ENCODE measurements at regions not wholly inside any gene's neighbourhood (a gene's known extent, or its start where the extent isn't known, plus 50 kb on each side); places are given as distances from the start of the nearest gene placed in this dataset.

DNA sequence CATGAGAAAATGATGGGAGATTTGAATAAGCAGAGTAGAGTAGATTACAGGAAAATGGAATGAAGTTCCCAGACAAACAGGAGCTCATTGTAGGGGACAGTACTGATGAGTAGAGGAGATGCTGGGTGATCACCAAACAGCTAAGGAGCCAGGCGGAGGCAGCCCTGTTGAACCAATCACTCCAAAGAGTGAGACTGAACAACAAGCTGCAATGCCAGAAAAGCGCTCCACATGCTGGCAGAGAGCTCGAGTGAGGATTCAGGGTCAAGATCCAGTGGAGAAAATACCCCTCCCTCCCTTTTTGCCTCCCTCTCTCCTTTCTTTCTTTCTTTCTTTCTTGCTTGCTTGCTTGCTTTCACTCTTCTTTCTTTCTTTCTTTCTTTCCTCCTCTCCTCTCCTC lies 133.3 kb downstream of the PFKFB3 start:
- TF ChIP-seq, protein P1, sequence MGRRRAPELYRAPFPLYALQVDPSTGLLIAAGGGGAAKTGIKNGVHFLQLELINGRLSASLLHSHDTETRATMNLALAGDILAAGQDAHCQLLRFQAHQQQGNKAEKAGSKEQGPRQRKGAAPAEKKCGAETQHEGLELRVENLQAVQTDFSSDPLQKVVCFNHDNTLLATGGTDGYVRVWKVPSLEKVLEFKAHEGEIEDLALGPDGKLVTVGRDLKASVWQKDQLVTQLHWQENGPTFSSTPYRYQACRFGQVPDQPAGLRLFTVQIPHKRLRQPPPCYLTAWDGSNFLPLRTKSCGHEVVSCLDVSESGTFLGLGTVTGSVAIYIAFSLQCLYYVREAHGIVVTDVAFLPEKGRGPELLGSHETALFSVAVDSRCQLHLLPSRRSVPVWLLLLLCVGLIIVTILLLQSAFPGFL (CRISPR knock-in tag; IDR thresholded peaks at IDR 0.05; ENCODE audit: borderline replicate concordance) = no peak
- TF ChIP-seq, protein P2, sequence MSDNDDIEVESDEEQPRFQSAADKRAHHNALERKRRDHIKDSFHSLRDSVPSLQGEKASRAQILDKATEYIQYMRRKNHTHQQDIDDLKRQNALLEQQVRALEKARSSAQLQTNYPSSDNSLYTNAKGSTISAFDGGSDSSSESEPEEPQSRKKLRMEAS (CRISPR knock-in tag; IDR thresholded peaks at IDR 0.05) = no peak
- TF ChIP-seq FOXJ3 (CRISPR knock-in tag; IDR thresholded peaks at IDR 0.05; ENCODE audit: borderline replicate concordance) (no peak), KAT7 (CRISPR knock-in tag; IDR thresholded peaks at IDR 0.05; ENCODE audit: borderline replicate concordance) (no peak), OVOL2 (CRISPR knock-in tag; IDR thresholded peaks at IDR 0.05; ENCODE audit: borderline replicate concordance) (no peak), ZNF263 (CRISPR knock-in tag; IDR thresholded peaks at IDR 0.05; ENCODE audit: low read depth) (no peak), NFE2L1 (CRISPR knock-in tag; IDR thresholded peaks at IDR 0.05) (no peak)
- TF ChIP-seq, protein P3, sequence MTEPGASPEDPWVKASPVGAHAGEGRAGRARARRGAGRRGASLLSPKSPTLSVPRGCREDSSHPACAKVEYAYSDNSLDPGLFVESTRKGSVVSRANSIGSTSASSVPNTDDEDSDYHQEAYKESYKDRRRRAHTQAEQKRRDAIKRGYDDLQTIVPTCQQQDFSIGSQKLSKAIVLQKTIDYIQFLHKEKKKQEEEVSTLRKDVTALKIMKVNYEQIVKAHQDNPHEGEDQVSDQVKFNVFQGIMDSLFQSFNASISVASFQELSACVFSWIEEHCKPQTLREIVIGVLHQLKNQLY (CRISPR knock-in tag; IDR thresholded peaks at IDR 0.05) = no peak
- TF ChIP-seq, protein P4, sequence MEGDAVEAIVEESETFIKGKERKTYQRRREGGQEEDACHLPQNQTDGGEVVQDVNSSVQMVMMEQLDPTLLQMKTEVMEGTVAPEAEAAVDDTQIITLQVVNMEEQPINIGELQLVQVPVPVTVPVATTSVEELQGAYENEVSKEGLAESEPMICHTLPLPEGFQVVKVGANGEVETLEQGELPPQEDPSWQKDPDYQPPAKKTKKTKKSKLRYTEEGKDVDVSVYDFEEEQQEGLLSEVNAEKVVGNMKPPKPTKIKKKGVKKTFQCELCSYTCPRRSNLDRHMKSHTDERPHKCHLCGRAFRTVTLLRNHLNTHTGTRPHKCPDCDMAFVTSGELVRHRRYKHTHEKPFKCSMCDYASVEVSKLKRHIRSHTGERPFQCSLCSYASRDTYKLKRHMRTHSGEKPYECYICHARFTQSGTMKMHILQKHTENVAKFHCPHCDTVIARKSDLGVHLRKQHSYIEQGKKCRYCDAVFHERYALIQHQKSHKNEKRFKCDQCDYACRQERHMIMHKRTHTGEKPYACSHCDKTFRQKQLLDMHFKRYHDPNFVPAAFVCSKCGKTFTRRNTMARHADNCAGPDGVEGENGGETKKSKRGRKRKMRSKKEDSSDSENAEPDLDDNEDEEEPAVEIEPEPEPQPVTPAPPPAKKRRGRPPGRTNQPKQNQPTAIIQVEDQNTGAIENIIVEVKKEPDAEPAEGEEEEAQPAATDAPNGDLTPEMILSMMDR (IDR thresholded peaks at IDR 0.05) = no peak
- TF ChIP-seq, protein P5, sequence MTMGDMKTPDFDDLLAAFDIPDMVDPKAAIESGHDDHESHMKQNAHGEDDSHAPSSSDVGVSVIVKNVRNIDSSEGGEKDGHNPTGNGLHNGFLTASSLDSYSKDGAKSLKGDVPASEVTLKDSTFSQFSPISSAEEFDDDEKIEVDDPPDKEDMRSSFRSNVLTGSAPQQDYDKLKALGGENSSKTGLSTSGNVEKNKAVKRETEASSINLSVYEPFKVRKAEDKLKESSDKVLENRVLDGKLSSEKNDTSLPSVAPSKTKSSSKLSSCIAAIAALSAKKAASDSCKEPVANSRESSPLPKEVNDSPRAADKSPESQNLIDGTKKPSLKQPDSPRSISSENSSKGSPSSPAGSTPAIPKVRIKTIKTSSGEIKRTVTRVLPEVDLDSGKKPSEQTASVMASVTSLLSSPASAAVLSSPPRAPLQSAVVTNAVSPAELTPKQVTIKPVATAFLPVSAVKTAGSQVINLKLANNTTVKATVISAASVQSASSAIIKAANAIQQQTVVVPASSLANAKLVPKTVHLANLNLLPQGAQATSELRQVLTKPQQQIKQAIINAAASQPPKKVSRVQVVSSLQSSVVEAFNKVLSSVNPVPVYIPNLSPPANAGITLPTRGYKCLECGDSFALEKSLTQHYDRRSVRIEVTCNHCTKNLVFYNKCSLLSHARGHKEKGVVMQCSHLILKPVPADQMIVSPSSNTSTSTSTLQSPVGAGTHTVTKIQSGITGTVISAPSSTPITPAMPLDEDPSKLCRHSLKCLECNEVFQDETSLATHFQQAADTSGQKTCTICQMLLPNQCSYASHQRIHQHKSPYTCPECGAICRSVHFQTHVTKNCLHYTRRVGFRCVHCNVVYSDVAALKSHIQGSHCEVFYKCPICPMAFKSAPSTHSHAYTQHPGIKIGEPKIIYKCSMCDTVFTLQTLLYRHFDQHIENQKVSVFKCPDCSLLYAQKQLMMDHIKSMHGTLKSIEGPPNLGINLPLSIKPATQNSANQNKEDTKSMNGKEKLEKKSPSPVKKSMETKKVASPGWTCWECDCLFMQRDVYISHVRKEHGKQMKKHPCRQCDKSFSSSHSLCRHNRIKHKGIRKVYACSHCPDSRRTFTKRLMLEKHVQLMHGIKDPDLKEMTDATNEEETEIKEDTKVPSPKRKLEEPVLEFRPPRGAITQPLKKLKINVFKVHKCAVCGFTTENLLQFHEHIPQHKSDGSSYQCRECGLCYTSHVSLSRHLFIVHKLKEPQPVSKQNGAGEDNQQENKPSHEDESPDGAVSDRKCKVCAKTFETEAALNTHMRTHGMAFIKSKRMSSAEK (CRISPR knock-in tag; IDR thresholded peaks at IDR 0.05; ENCODE audit: borderline replicate concordance) = no peak
